ENCODE measurements at regions not wholly inside any gene's neighbourhood (a gene's known extent, or its start where the extent isn't known, plus 50 kb on each side); places are given as distances from the start of the nearest gene placed in this dataset.
"Not testable (repeated sequence)": the region's sequence is repeated elsewhere in the genome, so short reads cannot be mapped to it uniquely, and the experiment has no call there.

DNA sequence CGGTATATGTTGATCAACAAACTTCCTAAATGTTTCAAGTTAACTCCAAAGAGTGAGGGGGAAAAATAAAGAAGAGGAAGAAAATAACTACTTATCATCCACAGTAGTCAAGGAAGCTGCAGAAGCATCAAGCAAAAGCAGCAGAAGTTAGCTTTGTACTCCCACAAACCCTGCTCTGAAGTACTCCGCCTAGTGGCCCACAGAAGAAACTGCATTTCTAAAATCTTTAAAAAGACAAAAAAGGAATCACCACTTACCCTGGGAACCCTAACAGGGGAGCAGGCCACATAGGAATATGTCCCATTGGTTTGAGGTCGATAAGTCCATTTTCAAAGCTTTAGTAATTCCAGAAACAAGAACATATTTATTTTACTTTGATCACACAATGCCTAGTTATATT lies 2948.3 kb upstream of the OR11H1 start:
- TF ChIP-seq, protein P1, sequence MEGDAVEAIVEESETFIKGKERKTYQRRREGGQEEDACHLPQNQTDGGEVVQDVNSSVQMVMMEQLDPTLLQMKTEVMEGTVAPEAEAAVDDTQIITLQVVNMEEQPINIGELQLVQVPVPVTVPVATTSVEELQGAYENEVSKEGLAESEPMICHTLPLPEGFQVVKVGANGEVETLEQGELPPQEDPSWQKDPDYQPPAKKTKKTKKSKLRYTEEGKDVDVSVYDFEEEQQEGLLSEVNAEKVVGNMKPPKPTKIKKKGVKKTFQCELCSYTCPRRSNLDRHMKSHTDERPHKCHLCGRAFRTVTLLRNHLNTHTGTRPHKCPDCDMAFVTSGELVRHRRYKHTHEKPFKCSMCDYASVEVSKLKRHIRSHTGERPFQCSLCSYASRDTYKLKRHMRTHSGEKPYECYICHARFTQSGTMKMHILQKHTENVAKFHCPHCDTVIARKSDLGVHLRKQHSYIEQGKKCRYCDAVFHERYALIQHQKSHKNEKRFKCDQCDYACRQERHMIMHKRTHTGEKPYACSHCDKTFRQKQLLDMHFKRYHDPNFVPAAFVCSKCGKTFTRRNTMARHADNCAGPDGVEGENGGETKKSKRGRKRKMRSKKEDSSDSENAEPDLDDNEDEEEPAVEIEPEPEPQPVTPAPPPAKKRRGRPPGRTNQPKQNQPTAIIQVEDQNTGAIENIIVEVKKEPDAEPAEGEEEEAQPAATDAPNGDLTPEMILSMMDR (conservative IDR thresholded peaks at IDR 0.05) = peak; percentile 58
- TF ChIP-seq ZFX (IDR thresholded peaks at IDR 0.05) = not testable (repeated sequence)

All from C4-2B (cell line).